ENCODE measurements at regions not wholly inside any gene's neighbourhood (a gene's known extent, or its start where the extent isn't known, plus 50 kb on each side); places are given as distances from the start of the nearest gene placed in this dataset.

GRCh38 chr1:194056169-194056568 lies 869.8 kb upstream of the B3GALT2 start:
- DNase-seq (ENCODE audit: low spot score) (no peak), ATAC-seq (ENCODE audit: low read depth) (no peak)
- H3K9me3 ChIP-seq (ENCODE audit: severe bottlenecking): peaks cover 2% of the 10 kb centered on the region

GRCh38 chr1:194055536-194055935 lies 869.1 kb upstream of the B3GALT2 start:
- Histone ChIP-seq H3K4me1 (ENCODE audit: insufficient read depth, poor library complexity, severe bottlenecking) (no peaks in the 10 kb centered on the region), H3K36me3 (ENCODE audit: low read depth) (no peaks in the 10 kb centered on the region), H3K9me3 (ENCODE audit: severe bottlenecking) (peaks cover 2% of the 10 kb centered on the region), H3K27ac (ENCODE audit: poor library complexity, severe bottlenecking) (no peak overlapping the region), H3K27me3 (ENCODE audit: insufficient read depth, poor library complexity, severe bottlenecking) (no peaks in the 10 kb centered on the region), H3K4me3 (ENCODE audit: severe bottlenecking) (no peak overlapping the region)
- no peak for ATAC-seq (ENCODE audit: low read depth)
- TF ChIP-seq CTCF (IDR thresholded peaks at IDR 0.05; ENCODE audit: poor library complexity, severe bottlenecking): no peak
- no peak for DNase-seq (ENCODE audit: low spot score)

More at GRCh38 chr1:194056169-194056568, 869.8 kb upstream of the B3GALT2 start:
- H3K27ac ChIP-seq (ENCODE audit: poor library complexity, severe bottlenecking): no peak overlapping the region
- H3K36me3 ChIP-seq (ENCODE audit: low read depth): no peaks in the 10 kb centered on the region
- H3K4me1 ChIP-seq (ENCODE audit: insufficient read depth, poor library complexity, severe bottlenecking): no peaks in the 10 kb centered on the region
- H3K4me3 ChIP-seq (ENCODE audit: severe bottlenecking): no peak overlapping the region
- TF ChIP-seq CTCF (IDR thresholded peaks at IDR 0.05; ENCODE audit: poor library complexity, severe bottlenecking): no peak
- no peaks in the 10 kb centered on the region for H3K27me3 ChIP-seq (ENCODE audit: insufficient read depth, poor library complexity, severe bottlenecking)

GRCh38 chr1:194052514-194053338 lies 866.3 kb upstream of the B3GALT2 start:
- H3K27ac ChIP-seq (ENCODE audit: poor library complexity, severe bottlenecking): no peak overlapping the region
- H3K36me3 ChIP-seq (ENCODE audit: low read depth): no peaks in the 10 kb centered on the region
- H3K9me3 ChIP-seq (ENCODE audit: severe bottlenecking): peaks cover 2% of the 10 kb centered on the region
- no peak for TF ChIP-seq CTCF (IDR thresholded peaks at IDR 0.05; ENCODE audit: poor library complexity, severe bottlenecking)
- no peaks in the 10 kb centered on the region for H3K4me1 ChIP-seq (ENCODE audit: insufficient read depth, poor library complexity, severe bottlenecking)
- no peak for DNase-seq (ENCODE audit: low spot score)
- ATAC-seq (ENCODE audit: low read depth): no peak
- H3K4me3 ChIP-seq (ENCODE audit: severe bottlenecking): no peak overlapping the region
- no peaks in the 10 kb centered on the region for H3K27me3 ChIP-seq (ENCODE audit: insufficient read depth, poor library complexity, severe bottlenecking)

- Histone ChIP-seq H3K4me1 (ENCODE audit: insufficient read depth, poor library complexity, severe bottlenecking) (peaks cover 12% of the 10 kb centered on the region), H3K36me3 (ENCODE audit: low read depth) (no peaks in the 10 kb centered on the region), H3K4me3 (ENCODE audit: severe bottlenecking) (no peak overlapping the region), H3K27me3 (ENCODE audit: insufficient read depth, poor library complexity, severe bottlenecking) (no peaks in the 10 kb centered on the region), H3K9me3 (ENCODE audit: severe bottlenecking) (peaks cover 2% of the 10 kb centered on the region), H3K27ac (ENCODE audit: poor library complexity, severe bottlenecking) (no peak overlapping the region)
- ATAC-seq (ENCODE audit: low read depth) (no peak), DNase-seq (ENCODE audit: low spot score) (no peak)
- no peak for TF ChIP-seq CTCF (IDR thresholded peaks at IDR 0.05; ENCODE audit: poor library complexity, severe bottlenecking)
Observed at GRCh38 chr1:194047921-194048320, 861.5 kb upstream of the B3GALT2 start.

- H3K27me3 ChIP-seq (ENCODE audit: insufficient read depth, poor library complexity, severe bottlenecking): no peaks in the 10 kb centered on the region
- TF ChIP-seq CTCF (IDR thresholded peaks at IDR 0.05; ENCODE audit: poor library complexity, severe bottlenecking): no peak
- no peaks in the 10 kb centered on the region for H3K36me3 ChIP-seq (ENCODE audit: low read depth)
- H3K27ac ChIP-seq (ENCODE audit: poor library complexity, severe bottlenecking): no peak overlapping the region
- H3K9me3 ChIP-seq (ENCODE audit: severe bottlenecking): no peaks in the 10 kb centered on the region
- H3K4me3 ChIP-seq (ENCODE audit: severe bottlenecking): no peak overlapping the region
- ATAC-seq (ENCODE audit: low read depth) (no peak), DNase-seq (ENCODE audit: low spot score) (no peak)
- H3K4me1 ChIP-seq (ENCODE audit: insufficient read depth, poor library complexity, severe bottlenecking): peaks cover 12% of the 10 kb centered on the region
Observed at GRCh38 chr1:194047206-194047605, 860.8 kb upstream of the B3GALT2 start.

Measured in RWPE2 (cell line).